Glutamatergic neuron (in vitro differentiated cells): ENCODE measurements at regions not wholly inside any gene's neighbourhood (a gene's known extent, or its start where the extent isn't known, plus 50 kb on each side); places are given as distances from the start of the nearest gene placed in this dataset.

Source experiments
- DNase-seq: peaks from one replicate; pipeline ENCODE4 v3.0.0; 2022
- H3K27ac Mint-ChIP-seq: one replicate; pipeline ENCODE4 v1.8.0; 2020; ENCODE audit warnings: mild to moderate bottlenecking, mixed read lengths, inconsistent platforms; ENCODE audit not compliant: unreplicated experiment
- H3K27me3 Mint-ChIP-seq: one replicate; pipeline ENCODE4 v1.8.0; 2020; ENCODE audit warnings: mild to moderate bottlenecking, moderate library complexity, mixed read lengths, inconsistent platforms; ENCODE audit not compliant: unreplicated experiment
- H3K36me3 Mint-ChIP-seq: one replicate; pipeline ENCODE4 v1.8.0; 2020; ENCODE audit warnings: mild to moderate bottlenecking, mixed read lengths, inconsistent platforms; ENCODE audit not compliant: unreplicated experiment
- H3K4me1 Mint-ChIP-seq: one replicate; pipeline ENCODE4 v1.8.0; 2020; ENCODE audit warnings: mild to moderate bottlenecking, low read depth, mixed read lengths, inconsistent platforms; ENCODE audit not compliant: unreplicated experiment
- H3K4me3 Mint-ChIP-seq: one replicate; pipeline ENCODE4 v1.8.0; 2020; ENCODE audit warnings: mild to moderate bottlenecking, mixed read lengths, inconsistent platforms; ENCODE audit not compliant: unreplicated experiment
- H3K9me3 Mint-ChIP-seq: one replicate; pipeline ENCODE4 v1.8.0; 2020; ENCODE audit warnings: mild to moderate bottlenecking, moderate library complexity, mixed read lengths, inconsistent platforms; ENCODE audit not compliant: unreplicated experiment
- TF ChIP-seq, protein P1 (sequence below): fragments of 200-600 bp; sonication (generic); IDR thresholded peaks from one replicate; pipeline ENCODE4 v1.5.0; 2021; ENCODE audit not compliant: partially characterized antibody, unreplicated experiment

DNA sequence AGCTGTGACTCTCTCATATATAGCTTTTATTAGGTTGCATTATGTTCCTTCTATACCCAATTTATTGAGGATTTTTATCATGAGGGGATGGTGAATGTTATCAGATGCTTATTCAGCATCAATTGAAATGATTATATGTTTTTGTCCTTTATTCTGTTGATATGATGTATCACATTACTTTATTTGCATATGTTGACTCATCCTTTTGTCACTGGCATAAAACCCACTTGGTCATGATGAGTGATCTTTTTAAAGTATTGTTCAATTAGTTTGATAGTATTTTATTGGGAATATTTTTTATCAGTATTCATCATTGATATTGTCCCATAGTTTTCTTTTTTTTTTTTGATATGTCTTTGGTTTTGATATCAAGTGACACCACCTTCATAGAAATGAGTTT lies 529.9 kb downstream of the MMUT start:
- no peak for DNase-seq
- no peak overlapping the region for H3K4me3 Mint-ChIP-seq
- no peaks in the 10 kb centered on the region for H3K9me3 Mint-ChIP-seq
- H3K4me1 Mint-ChIP-seq = no peaks in the 10 kb centered on the region
- TF ChIP-seq, protein P1, sequence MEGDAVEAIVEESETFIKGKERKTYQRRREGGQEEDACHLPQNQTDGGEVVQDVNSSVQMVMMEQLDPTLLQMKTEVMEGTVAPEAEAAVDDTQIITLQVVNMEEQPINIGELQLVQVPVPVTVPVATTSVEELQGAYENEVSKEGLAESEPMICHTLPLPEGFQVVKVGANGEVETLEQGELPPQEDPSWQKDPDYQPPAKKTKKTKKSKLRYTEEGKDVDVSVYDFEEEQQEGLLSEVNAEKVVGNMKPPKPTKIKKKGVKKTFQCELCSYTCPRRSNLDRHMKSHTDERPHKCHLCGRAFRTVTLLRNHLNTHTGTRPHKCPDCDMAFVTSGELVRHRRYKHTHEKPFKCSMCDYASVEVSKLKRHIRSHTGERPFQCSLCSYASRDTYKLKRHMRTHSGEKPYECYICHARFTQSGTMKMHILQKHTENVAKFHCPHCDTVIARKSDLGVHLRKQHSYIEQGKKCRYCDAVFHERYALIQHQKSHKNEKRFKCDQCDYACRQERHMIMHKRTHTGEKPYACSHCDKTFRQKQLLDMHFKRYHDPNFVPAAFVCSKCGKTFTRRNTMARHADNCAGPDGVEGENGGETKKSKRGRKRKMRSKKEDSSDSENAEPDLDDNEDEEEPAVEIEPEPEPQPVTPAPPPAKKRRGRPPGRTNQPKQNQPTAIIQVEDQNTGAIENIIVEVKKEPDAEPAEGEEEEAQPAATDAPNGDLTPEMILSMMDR = no peak
- peaks cover 4% of the 10 kb centered on the region for H3K36me3 Mint-ChIP-seq
- H3K27me3 Mint-ChIP-seq = no peaks in the 10 kb centered on the region
- H3K27ac Mint-ChIP-seq = no peak overlapping the region

GRCh38 chr6:48928937-48929336 lies 534.1 kb downstream of the MMUT start:
- no peak overlapping the region for H3K27ac Mint-ChIP-seq
- no peaks in the 10 kb centered on the region for H3K4me1 Mint-ChIP-seq
- H3K27me3 Mint-ChIP-seq = no peaks in the 10 kb centered on the region
- H3K36me3 Mint-ChIP-seq = no peaks in the 10 kb centered on the region
- TF ChIP-seq, protein P1 = no peak
- no peak overlapping the region for H3K4me3 Mint-ChIP-seq
- DNase-seq = no peak
- no peaks in the 10 kb centered on the region for H3K9me3 Mint-ChIP-seq

- Mint-ChIP-seq H3K4me3 (no peak overlapping the region), H3K4me1 (no peaks in the 10 kb centered on the region), H3K9me3 (peaks cover 2% of the 10 kb centered on the region), H3K27ac (no peak overlapping the region), H3K27me3 (no peaks in the 10 kb centered on the region), H3K36me3 (no peaks in the 10 kb centered on the region)
- TF ChIP-seq, protein P1 = no peak
- no peak for DNase-seq
Measured at GRCh38 chr6:48922837-48923236, 540.2 kb downstream of the MMUT start.

DNA sequence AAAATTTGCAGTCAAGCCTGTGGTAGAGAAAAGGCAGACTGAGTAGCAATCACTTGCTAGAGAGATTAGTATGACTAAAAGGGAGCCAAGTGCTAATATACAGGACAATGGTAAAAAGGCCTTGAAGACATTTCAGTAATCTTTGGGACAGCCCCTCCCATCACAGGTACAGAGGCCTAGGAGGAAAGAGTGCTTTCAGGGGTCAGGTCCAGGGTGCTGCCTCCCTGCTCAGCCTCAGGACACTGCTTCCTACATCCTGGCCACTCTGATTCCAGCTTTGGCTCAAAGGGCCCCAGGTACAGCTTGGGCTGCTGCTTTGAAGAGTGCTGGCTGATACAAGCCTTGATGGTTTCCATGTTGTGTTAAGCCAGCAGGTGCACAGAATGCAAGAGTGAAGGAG lies 543.5 kb downstream of the MMUT start:
- TF ChIP-seq, protein P1 = no peak
- Mint-ChIP-seq H3K27me3 (no peaks in the 10 kb centered on the region), H3K4me1 (peaks cover 3% of the 10 kb centered on the region), H3K36me3 (no peaks in the 10 kb centered on the region), H3K9me3 (peaks cover 2% of the 10 kb centered on the region), H3K27ac (no peak overlapping the region), H3K4me3 (no peak overlapping the region)
- no peak for DNase-seq

- Mint-ChIP-seq H3K9me3 (peaks cover 2% of the 10 kb centered on the region), H3K4me3 (no peak overlapping the region), H3K4me1 (peaks cover 3% of the 10 kb centered on the region), H3K27ac (no peak overlapping the region), H3K27me3 (no peaks in the 10 kb centered on the region), H3K36me3 (no peaks in the 10 kb centered on the region)
- TF ChIP-seq, protein P1 = no peak
- DNase-seq = no peak
Measured at GRCh38 chr6:48917233-48917632, 545.8 kb downstream of the MMUT start.
